ENCODE measurements at regions not wholly inside any gene's neighbourhood (a gene's known extent, or its start where the extent isn't known, plus 50 kb on each side); places are given as distances from the start of the nearest gene placed in this dataset.

DNA sequence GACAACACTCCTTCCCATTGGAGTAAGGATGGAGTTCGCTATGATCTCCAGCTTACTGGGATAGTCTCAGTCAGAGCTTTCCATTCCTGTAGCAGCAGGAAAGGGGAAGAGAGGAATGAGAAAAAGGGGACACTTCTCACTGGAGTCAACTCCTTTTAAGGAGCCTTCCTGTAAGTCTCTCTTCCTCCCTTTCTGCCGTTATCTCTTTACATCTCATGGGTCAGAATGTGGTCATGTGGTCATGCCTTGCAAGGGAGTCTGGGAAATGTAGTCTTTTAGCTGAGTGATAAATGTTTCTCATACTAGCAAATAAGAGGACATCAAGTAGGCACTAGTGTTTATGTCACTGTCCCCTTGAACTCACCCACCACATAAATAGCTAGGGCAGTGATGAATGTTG is 227.3 kb downstream of the HAPSTR1 start:
- H3K36me3 Mint-ChIP-seq, result no peaks in the 10 kb centered on the region
- no peaks in the 10 kb centered on the region for H3K27me3 Mint-ChIP-seq
- no peak overlapping the region for H3K27ac Mint-ChIP-seq
- no peaks in the 10 kb centered on the region for H3K4me1 Mint-ChIP-seq
- H3K4me3 Mint-ChIP-seq, result no peak overlapping the region
- H3K9me3 Mint-ChIP-seq, result peaks cover 6 to 11% (median 7%) of the 10 kb centered on the region in 3 donors

DNA sequence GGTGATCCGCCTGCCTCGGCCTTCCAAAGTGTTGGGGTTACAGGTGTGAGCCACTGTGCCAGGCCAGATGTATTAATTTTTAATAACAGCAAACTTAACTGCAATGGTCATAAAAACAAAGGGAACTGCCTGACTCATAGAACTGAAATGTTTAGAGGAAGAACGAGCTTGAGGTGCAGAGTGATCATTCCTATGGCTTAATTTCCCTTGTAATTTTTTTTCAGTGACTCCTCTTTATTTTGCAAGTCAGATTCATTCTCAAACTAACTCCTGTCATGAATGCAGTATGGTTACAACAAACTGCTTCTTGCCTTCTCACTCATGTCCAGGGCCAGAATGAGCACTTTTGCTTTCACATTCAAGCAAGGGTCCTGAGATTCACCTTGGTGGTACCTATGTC is 231.3 kb downstream of the HAPSTR1 start:
- no peaks in the 10 kb centered on the region for H3K36me3 Mint-ChIP-seq
- no peaks in the 10 kb centered on the region for H3K4me1 Mint-ChIP-seq
- H3K9me3 Mint-ChIP-seq, result peaks cover 6 to 19% (median 9%) of the 10 kb centered on the region in 3 donors
- H3K27me3 Mint-ChIP-seq, result no peaks in the 10 kb centered on the region
- no peak overlapping the region for H3K4me3 Mint-ChIP-seq
- H3K27ac Mint-ChIP-seq, result no peak overlapping the region

DNA sequence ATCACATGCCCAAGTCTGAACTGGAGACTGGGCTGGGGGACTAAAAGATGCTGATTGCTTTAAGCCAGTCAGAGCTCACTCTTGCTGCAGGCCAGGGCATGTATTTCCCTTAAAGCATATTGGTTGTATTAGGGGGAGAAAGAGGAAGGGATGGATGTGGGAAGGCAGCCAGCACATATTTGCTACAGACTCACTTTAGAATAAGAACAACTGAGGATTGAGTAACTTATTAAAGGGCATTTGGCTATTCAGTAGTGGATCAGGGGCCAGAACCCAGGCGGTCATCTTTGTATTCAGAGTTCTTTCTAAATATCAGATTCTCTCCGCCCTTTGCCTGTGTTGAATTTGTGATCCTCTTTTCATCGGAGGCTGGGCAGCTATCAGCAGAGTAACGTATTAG is 231.7 kb downstream of the HAPSTR1 start:
- Mint-ChIP-seq H3K27ac (no peak overlapping the region), H3K9me3 (peaks cover 6 to 23% (median 9%) of the 10 kb centered on the region in 3 donors), H3K4me3 (no peak overlapping the region)

DNA sequence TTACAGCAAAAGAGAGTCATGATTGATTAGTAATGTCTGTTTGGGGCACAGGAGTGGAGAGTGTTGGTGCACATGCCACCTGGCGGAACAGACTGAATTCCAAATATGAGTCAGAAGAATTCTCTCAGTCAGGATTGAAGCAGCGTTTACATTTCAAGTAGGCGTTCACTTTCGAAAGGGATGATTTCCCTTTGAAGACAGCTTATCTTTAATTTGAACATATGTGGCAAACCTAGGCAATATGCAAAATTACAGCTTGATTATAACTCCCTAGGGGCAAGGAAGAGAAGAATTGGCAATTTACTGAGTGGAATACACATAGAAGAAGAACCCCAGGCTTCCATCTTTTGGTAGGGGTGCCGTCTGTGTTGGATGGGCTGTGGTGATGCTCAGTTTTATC is 235.8 kb downstream of the HAPSTR1 start:
- Mint-ChIP-seq H3K4me1 (no peaks in the 10 kb centered on the region), H3K9me3 (peaks cover 0 to 17% (median 2%) of the 10 kb centered on the region in 3 donors), H3K36me3 (no peaks in the 10 kb centered on the region), H3K27me3 (peaks cover 8% of the 10 kb centered on the region), H3K27ac (no peak overlapping the region), H3K4me3 (no peak overlapping the region)

More for the DNA sequence above, 231.7 kb downstream of the HAPSTR1 start:
- no peaks in the 10 kb centered on the region for H3K36me3 Mint-ChIP-seq
- no peaks in the 10 kb centered on the region for H3K27me3 Mint-ChIP-seq
- no peaks in the 10 kb centered on the region for H3K4me1 Mint-ChIP-seq

DNA sequence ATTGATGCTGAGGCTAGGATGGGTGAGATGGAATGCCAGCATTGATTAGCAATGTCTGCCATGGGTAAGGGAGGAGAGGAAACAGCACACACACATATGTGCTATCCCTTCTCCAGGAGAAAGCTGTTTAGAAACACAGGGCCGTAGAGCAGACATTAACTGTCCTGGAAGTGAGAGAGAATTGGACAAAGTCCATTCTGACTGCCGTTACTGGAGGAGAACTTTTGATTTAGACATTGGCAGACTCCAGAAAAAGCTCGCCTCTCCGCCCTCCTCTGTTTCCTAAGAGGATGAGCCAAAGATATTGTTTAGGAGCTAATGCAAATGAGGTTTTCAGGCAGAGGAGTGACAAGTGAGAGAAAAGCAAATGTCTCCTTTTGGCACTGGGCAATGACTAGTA is 237.0 kb downstream of the HAPSTR1 start:
- peaks cover 0 to 17% (median 2%) of the 10 kb centered on the region in 3 donors for H3K9me3 Mint-ChIP-seq
- no peak overlapping the region for H3K4me3 Mint-ChIP-seq
- peaks cover 9% of the 10 kb centered on the region for H3K27me3 Mint-ChIP-seq
- no peaks in the 10 kb centered on the region for H3K4me1 Mint-ChIP-seq
- no peaks in the 10 kb centered on the region for H3K36me3 Mint-ChIP-seq
- H3K27ac Mint-ChIP-seq, result no peak overlapping the region

DNA sequence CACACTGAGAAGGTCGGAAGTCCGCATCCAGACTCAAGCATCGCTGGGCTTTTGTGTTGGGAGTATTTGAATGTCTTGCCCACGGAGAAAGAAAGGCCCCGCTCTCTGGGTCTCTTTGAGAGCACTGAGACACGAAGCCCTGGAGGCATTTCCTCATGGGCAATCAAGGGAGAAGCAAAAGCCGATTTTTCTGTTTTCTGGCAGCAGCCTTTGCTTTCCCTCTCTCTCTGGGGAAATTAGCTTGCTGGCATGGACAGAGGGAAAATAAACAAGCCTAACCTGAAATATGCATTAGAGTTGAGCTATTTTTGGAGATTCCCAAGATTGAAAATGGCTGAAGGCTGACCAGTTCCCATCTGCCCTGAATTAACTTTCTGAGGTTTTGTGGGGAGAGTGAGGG is 238.7 kb downstream of the HAPSTR1 start:
- Mint-ChIP-seq H3K27ac (no peak overlapping the region), H3K4me1 (no peaks in the 10 kb centered on the region), H3K4me3 (no peak overlapping the region), H3K27me3 (peaks cover 11% of the 10 kb centered on the region), H3K9me3 (peaks cover 0 to 17% (median 2%) of the 10 kb centered on the region in 3 donors), H3K36me3 (no peaks in the 10 kb centered on the region)

DNA sequence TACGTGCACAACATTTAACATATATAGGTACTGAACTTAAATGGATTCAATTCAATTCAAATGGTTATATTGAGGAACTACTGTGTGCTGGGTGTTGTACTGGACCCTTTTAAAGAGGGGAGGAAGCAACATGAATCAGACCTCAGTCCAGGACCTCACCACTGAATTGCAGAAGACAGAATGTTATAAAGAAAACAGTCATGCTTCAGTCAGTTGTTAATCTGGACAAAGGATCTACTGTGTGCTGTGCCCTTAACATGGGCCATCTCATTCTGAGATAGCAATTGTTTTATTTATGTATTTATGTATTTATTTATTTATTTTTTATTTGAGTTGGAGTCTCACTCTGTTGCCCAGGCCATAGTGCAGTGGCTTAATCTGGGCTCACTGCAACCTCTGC is 240.1 kb downstream of the HAPSTR1 start:
- H3K27me3 Mint-ChIP-seq, result peaks cover 11% of the 10 kb centered on the region
- no peaks in the 10 kb centered on the region for H3K4me1 Mint-ChIP-seq
- H3K36me3 Mint-ChIP-seq, result no peaks in the 10 kb centered on the region
- peaks cover 0 to 14% (median 0%) of the 10 kb centered on the region in 3 donors for H3K9me3 Mint-ChIP-seq
- no peak overlapping the region for H3K27ac Mint-ChIP-seq
- no peak overlapping the region for H3K4me3 Mint-ChIP-seq

DNA sequence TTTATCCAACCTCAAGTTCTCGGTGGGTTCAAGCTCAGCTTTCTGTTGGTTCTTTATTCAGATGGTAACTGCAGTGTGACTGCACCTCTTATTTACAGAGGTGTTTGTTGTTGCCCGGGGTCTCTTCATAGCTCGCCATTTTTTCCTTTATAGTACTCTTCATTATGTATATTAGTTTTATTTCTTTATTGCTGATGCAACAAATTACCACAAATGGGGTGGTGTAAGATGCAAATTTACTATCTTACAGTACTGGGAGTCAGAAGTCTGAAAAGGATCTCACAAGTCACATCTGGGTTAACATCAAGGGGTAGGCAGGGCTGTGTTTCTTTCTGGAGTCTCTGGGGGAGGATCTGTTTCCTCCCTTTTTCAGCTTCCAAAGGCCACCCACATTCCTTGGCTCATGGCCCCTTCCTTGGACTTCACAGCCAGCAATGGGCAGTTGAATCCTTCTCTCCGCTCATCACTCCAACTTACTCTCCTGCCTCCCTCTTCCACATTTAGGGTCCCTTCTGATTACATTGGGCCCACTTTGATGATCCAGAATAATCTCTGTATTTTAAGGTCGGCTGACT is 241.2 kb downstream of the HAPSTR1 start:
- no peaks in the 10 kb centered on the region for H3K4me1 Mint-ChIP-seq
- no peaks in the 10 kb centered on the region for H3K36me3 Mint-ChIP-seq
- H3K27ac Mint-ChIP-seq, result no peak overlapping the region
- H3K4me3 Mint-ChIP-seq, result no peak overlapping the region
- peaks cover 11% of the 10 kb centered on the region for H3K27me3 Mint-ChIP-seq
- H3K9me3 Mint-ChIP-seq, result peaks cover 0 to 6% (median 0%) of the 10 kb centered on the region in 3 donors

DNA sequence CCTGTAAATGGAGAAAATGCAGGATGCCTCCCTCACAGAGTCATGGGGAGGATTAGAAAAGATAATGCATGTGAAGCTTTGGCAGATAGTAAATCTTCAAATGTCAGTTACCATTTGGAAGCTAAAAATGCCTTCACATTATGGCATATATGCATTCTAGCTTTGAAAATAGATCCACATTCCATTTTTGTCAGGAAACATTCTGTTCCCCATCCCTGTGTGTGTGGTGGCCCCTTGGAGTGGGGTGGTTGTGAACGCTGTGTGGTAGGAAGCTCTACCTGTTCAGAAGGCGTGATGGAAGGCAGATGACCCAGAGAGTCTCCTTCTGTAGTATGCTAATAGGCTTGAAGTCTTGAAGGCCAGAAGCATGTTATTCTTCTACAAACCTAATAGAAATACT is 242.0 kb downstream of the HAPSTR1 start:
- H3K4me3 Mint-ChIP-seq, result no peak overlapping the region
- H3K27me3 Mint-ChIP-seq, result peaks cover 11% of the 10 kb centered on the region
- no peaks in the 10 kb centered on the region for H3K36me3 Mint-ChIP-seq
- H3K27ac Mint-ChIP-seq, result no peak overlapping the region
- H3K9me3 Mint-ChIP-seq, result no peaks in the 10 kb centered on the region
- no peaks in the 10 kb centered on the region for H3K4me1 Mint-ChIP-seq

DNA sequence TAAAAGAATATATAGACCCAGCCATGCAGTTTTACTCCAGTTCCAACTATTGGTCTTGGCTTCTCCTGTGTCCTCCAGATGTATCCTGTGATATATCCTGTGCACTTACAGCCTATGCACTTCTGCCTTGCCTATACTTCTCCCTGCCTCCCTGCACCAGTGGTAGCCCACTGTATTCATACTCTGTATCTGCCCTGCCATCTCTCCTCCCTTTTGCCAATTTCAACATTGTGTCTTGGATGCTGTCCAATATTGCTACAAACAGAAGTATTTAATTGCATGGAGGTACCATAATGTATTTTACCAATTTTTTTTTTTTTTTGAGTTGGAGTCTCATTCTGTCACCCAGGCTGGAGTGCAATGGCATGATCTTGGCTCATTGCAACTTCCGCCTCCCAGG is 242.7 kb downstream of the HAPSTR1 start:
- Mint-ChIP-seq H3K4me3 (no peak overlapping the region), H3K4me1 (no peaks in the 10 kb centered on the region), H3K9me3 (no peaks in the 10 kb centered on the region), H3K27ac (no peak overlapping the region), H3K27me3 (peaks cover 11% of the 10 kb centered on the region), H3K36me3 (no peaks in the 10 kb centered on the region)

DNA sequence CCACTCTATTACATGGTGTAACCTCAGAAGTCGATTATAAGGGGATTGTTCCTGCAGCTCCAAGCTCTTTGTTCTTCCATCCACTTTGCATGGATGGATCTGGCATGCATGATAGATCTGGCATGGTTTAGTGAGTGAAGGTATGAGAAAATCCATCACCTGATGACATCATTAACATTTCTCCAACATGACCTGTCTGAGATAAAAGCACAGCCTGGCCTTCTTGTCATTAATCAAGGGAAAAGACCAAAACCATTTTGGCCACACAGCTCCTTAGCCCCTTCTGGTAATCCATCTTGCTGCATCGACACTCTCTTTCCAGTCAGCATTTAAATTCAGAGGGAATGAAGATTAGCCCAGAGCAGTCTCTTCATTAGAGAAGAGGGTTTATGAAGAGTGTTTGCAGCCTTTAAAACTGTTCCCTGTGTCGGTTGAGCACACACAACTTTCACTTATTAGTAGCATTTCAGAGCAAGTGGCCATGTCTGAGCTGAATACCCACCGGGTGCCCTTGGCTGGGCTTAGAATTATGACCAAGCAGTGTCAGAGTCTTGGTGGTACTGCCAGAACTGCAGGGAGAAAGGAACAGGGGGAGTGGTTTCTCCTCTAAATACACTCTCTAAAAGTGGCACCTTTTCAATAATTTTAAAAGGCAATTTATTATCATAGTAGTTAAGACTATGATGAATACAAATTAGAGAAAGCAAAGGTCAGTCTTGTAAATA is 246.0 kb downstream of the HAPSTR1 start:
- peaks cover 2% of the 10 kb centered on the region for H3K27me3 Mint-ChIP-seq
- no peaks in the 10 kb centered on the region for H3K4me1 Mint-ChIP-seq
- no peak overlapping the region for H3K4me3 Mint-ChIP-seq
- H3K27ac Mint-ChIP-seq, result no peak overlapping the region
- no peaks in the 10 kb centered on the region for H3K9me3 Mint-ChIP-seq
- no peaks in the 10 kb centered on the region for H3K36me3 Mint-ChIP-seq

DNA sequence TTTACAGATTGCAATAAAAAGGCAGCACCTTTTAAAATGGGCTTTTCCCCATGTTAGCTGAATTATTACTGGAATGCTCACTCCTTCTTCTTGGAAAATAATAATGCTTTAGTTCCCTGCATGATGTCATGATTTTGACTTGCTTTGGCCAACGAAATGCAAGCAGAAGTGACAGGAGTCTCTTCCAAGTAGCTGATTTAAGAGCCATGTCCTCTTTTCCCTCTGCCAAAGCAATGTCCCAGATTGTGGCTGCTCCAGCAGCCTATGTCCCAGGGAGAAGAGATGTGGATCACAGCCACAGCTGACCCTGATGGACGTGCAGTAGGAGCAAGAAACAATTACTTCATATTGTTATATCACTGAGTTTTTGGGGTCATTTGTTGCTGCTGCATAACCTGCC is 246.6 kb downstream of the HAPSTR1 start:
- no peaks in the 10 kb centered on the region for H3K9me3 Mint-ChIP-seq
- H3K27ac Mint-ChIP-seq, result no peak overlapping the region
- no peak overlapping the region for H3K4me3 Mint-ChIP-seq
- H3K27me3 Mint-ChIP-seq, result peaks cover 2% of the 10 kb centered on the region
- no peaks in the 10 kb centered on the region for H3K4me1 Mint-ChIP-seq
- no peaks in the 10 kb centered on the region for H3K36me3 Mint-ChIP-seq

DNA sequence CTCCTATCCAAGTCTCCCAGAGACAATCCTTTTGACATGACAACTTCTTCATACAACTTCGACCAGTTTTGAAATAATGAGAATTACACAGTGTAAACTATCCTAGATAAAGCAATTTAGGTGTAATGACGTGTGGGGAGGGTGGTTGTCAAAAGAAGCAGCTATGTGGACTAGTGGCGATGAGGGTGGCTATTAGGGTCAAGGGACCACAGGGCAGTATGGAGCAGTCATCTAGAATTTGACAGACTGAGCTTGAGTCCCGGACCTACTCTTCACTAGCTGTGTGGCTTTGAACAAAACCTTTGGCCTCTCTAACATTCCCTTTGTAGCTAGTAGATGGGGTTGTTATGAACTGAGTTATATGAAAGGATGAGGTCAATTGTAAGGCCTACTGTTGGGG is 247.1 kb downstream of the HAPSTR1 start:
- no peak overlapping the region for H3K4me3 Mint-ChIP-seq
- peaks cover under 1% of the 10 kb centered on the region for H3K27me3 Mint-ChIP-seq
- H3K9me3 Mint-ChIP-seq, result no peaks in the 10 kb centered on the region
- no peaks in the 10 kb centered on the region for H3K36me3 Mint-ChIP-seq
- H3K27ac Mint-ChIP-seq, result no peak overlapping the region
- no peaks in the 10 kb centered on the region for H3K4me1 Mint-ChIP-seq

DNA sequence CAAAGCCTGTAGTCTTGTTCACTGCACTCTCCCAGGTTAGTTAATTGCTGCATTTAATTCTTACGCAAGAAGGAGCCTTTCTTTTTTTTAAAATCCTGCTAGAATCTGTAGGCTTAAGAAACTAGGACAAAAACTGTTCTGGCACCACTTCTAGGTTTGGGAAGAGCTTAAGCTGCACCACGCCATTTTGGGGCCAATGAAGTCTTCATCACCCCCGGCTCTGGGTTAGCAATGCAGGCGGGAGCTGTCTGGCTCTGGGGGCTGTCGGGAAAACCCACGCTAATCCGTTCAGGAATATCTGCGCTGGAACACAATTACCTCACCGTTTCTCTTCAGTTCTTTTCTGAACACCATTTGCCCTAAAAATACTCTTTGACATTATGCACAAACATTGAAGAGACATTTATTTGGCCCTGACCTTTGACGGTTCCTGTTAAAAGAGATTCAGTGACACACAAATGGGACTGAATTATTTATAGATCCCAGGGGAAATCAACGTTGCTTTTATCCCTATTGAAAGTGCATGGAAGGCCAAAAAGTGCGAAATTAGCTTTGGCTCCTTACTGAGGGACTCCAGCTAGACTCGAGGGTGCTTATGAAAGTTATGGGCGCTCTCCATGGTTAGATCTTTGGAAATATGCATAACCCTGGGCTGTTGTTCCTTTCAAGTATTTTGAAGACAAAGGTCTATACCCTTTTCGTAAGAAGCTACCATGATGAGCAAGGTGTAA is 249.2 kb downstream of the HAPSTR1 start:
- H3K9me3 Mint-ChIP-seq, result no peaks in the 10 kb centered on the region
- no peaks in the 10 kb centered on the region for H3K27me3 Mint-ChIP-seq
- no peak overlapping the region for H3K4me3 Mint-ChIP-seq

DNA sequence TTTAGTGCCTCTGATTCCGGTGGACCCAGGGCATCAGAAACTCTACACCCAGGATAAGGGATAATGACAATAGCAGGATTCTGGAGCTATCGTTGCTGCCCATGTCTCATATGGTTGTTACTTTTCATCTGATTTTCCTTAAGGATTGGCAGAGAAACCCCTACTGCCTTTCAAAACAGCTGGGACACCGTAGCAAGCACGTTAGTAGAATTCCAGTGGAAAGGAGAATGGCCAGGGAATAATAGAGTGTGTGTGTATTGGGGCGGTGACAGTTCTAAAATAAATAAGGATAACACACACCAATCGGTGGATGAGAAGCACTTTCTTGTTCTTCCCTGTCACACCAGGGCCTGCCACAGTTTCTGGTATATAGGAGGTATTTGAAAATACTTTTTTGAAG is 251.8 kb downstream of the HAPSTR1 start:
- no peak overlapping the region for H3K4me3 Mint-ChIP-seq
- peaks cover 2% of the 10 kb centered on the region for H3K36me3 Mint-ChIP-seq
- peaks cover 0 to 4% (median 1%) of the 10 kb centered on the region in 3 donors for H3K9me3 Mint-ChIP-seq
- H3K4me1 Mint-ChIP-seq, result no peaks in the 10 kb centered on the region
- no peaks in the 10 kb centered on the region for H3K27me3 Mint-ChIP-seq
- H3K27ac Mint-ChIP-seq, result no peak overlapping the region

More for the DNA sequence above, 249.2 kb downstream of the HAPSTR1 start:
- Mint-ChIP-seq H3K27ac (no peak overlapping the region), H3K36me3 (peaks cover 2% of the 10 kb centered on the region), H3K4me1 (no peaks in the 10 kb centered on the region)
